Hepatocyte (in vitro differentiated cells): ENCODE measurements at regions not wholly inside any gene's neighbourhood (a gene's known extent, or its start where the extent isn't known, plus 50 kb on each side); places are given as distances from the start of the nearest gene placed in this dataset.

Experiments
- EZH2 ChIP-seq: fragments of 200-600 bp; sonication (generic); IDR thresholded peaks from 2 replicates; pipeline ENCODE4 v1.6.1; 2016; ENCODE audit warnings: antibody characterized with exemption, mild to moderate bottlenecking, borderline replicate concordance
- TF ChIP-seq, protein P1 (sequence below): fragments of 200-600 bp; sonication (generic); IDR thresholded peaks from 2 replicates; pipeline ENCODE4 v1.5.1; 2016; ENCODE audit warnings: antibody characterized with exemption, mild to moderate bottlenecking; ENCODE audit not compliant: poor library complexity

DNA sequence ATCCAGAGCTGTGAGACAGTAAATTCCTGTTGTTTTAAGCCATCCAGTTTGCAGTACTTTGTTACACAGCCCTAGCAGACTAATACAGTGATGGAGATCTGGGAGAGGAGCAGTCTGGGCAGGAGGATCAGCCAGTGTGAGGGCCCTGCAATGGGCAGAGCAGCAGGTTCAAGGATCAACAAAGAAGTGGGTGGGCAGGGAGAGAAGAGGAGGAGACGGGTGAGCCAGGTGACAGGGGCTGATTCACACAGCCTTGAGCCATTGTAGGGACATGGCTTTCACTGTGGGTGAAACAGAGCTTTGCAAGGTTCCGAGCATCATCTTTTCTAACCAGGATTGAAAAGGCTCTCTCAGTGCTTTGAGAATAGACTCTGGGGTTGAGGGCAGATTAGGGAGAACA, 88.2 kb upstream of the MVB12B start:
- TF ChIP-seq, protein P1, sequence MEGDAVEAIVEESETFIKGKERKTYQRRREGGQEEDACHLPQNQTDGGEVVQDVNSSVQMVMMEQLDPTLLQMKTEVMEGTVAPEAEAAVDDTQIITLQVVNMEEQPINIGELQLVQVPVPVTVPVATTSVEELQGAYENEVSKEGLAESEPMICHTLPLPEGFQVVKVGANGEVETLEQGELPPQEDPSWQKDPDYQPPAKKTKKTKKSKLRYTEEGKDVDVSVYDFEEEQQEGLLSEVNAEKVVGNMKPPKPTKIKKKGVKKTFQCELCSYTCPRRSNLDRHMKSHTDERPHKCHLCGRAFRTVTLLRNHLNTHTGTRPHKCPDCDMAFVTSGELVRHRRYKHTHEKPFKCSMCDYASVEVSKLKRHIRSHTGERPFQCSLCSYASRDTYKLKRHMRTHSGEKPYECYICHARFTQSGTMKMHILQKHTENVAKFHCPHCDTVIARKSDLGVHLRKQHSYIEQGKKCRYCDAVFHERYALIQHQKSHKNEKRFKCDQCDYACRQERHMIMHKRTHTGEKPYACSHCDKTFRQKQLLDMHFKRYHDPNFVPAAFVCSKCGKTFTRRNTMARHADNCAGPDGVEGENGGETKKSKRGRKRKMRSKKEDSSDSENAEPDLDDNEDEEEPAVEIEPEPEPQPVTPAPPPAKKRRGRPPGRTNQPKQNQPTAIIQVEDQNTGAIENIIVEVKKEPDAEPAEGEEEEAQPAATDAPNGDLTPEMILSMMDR: no peak
- no peak for TF ChIP-seq EZH2
